ENCODE measurements at regions not wholly inside any gene's neighbourhood (a gene's known extent, or its start where the extent isn't known, plus 50 kb on each side); places are given as distances from the start of the nearest gene placed in this dataset.

GRCh38 chr2:133627741-133628140, 59.5 kb upstream of the NCKAP5 start:
- TF ChIP-seq ATF3 (IDR thresholded peaks at IDR 0.05), result no peak
- TF ChIP-seq ATF3 (CRISPR knock-in tag; conservative IDR thresholded peaks at IDR 0.05), result no peak
- no peak for TF ChIP-seq ZZZ3 (IDR thresholded peaks at IDR 0.05)
- TF ChIP-seq MCM3 (IDR thresholded peaks at IDR 0.05), result no peak
- no peak for TF ChIP-seq BRD4 (IDR thresholded peaks at IDR 0.05)
- TF ChIP-seq HDAC8 (tag; IDR thresholded peaks at IDR 0.05), result no peak
- TF ChIP-seq ZNF197 (CRISPR knock-in tag; IDR thresholded peaks at IDR 0.05; ENCODE audit: low read depth), result no peak
- no peak for TF ChIP-seq BRD9 (IDR thresholded peaks at IDR 0.05; ENCODE audit: low read depth, partially characterized antibody)
- TF ChIP-seq, protein P1, sequence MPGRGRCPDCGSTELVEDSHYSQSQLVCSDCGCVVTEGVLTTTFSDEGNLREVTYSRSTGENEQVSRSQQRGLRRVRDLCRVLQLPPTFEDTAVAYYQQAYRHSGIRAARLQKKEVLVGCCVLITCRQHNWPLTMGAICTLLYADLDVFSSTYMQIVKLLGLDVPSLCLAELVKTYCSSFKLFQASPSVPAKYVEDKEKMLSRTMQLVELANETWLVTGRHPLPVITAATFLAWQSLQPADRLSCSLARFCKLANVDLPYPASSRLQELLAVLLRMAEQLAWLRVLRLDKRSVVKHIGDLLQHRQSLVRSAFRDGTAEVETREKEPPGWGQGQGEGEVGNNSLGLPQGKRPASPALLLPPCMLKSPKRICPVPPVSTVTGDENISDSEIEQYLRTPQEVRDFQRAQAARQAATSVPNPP (IDR thresholded peaks at IDR 0.05; ENCODE audit: borderline replicate concordance, insufficient read depth, insufficient read length), result no peak
- no peak for TF ChIP-seq RBM22 (IDR thresholded peaks at IDR 0.05; ENCODE audit: low read depth, low read length, poor library complexity, severe bottlenecking)
- TF ChIP-seq, protein P2, sequence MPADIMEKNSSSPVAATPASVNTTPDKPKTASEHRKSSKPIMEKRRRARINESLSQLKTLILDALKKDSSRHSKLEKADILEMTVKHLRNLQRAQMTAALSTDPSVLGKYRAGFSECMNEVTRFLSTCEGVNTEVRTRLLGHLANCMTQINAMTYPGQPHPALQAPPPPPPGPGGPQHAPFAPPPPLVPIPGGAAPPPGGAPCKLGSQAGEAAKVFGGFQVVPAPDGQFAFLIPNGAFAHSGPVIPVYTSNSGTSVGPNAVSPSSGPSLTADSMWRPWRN (IDR thresholded peaks at IDR 0.05; ENCODE audit: low read depth), result no peak
- no peak for TF ChIP-seq NR2C1 (IDR thresholded peaks at IDR 0.05)
- no peak for TF ChIP-seq NR2C1 (tag; IDR thresholded peaks at IDR 0.05)
- TF ChIP-seq, protein P3, sequence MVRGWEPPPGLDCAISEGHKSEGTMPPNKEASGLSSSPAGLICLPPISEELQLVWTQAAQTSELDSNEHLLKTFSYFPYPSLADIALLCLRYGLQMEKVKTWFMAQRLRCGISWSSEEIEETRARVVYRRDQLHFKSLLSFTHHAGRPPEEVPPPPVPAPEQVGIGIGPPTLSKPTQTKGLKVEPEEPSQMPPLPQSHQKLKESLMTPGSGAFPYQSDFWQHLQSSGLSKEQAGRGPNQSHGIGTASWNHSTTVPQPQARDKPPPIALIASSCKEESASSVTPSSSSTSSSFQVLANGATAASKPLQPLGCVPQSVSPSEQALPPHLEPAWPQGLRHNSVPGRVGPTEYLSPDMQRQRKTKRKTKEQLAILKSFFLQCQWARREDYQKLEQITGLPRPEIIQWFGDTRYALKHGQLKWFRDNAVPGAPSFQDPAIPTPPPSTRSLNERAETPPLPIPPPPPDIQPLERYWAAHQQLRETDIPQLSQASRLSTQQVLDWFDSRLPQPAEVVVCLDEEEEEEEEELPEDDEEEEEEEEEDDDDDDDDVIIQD (CRISPR knock-in tag; IDR thresholded peaks at IDR 0.05), result no peak
- no peak for TF ChIP-seq FOXM1 (IDR thresholded peaks at IDR 0.05; ENCODE audit: low read depth)
- TF ChIP-seq FOXM1 (CRISPR knock-in tag; IDR thresholded peaks at IDR 0.05; ENCODE audit: low read depth), result no peak
- no peak for TF ChIP-seq ZNF57 (CRISPR knock-in tag; IDR thresholded peaks at IDR 0.05)
- TF ChIP-seq NFATC3 (IDR thresholded peaks at IDR 0.05), result no peak
- no peak for TF ChIP-seq CBX2 (IDR thresholded peaks at IDR 0.05; ENCODE audit: insufficient read depth, low read length, poor library complexity, severe bottlenecking)
- no peak for TF ChIP-seq PTTG1 (tag; IDR thresholded peaks at IDR 0.05; ENCODE audit: low read depth)
- no peak for TF ChIP-seq HNRNPK (IDR thresholded peaks at IDR 0.05; ENCODE audit: low read depth, low read length, poor library complexity, severe bottlenecking)
- CTCF ChIA-PET (ENCODE audit: low intra/inter-chr PET ratio), result no interaction called here

More at GRCh38 chr2:133627741-133628140, 59.5 kb upstream of the NCKAP5 start:
- Histone ChIP-seq H3K4me1 (replicated peaks in 1 of 2; ENCODE audit: control insufficient read depth in 2 of 2, insufficient read depth in 2 of 2, low read length in 2 of 2) (no peaks in the 10 kb centered on the region), H3K9ac (ENCODE audit: insufficient read depth in 1 of 2, low read depth in 2 of 2, low read length in 2 of 2) (no peak overlapping the region), H3K4me2 (ENCODE audit: insufficient read depth, low read length) (no peak overlapping the region), H3K36me3 (ENCODE audit: control insufficient read depth, insufficient read depth, low read length) (no peaks in the 10 kb centered on the region), H3K27ac (ENCODE audit: extremely low read depth, low read depth, low read length) (no peak overlapping the region), H2AFZ (ENCODE audit: low read depth, low read length) (no peak overlapping the region), H3K9me1 (ENCODE audit: control insufficient read depth, insufficient read depth, low read length) (no peaks in the 10 kb centered on the region), H3K9me3 (replicated peaks; ENCODE audit: control insufficient read depth, insufficient read depth, low read depth, low read length) (no peaks in the 10 kb centered on the region), H3K27me3 (ENCODE audit: control insufficient read depth in 2 of 2, insufficient read depth in 2 of 2, low read length in 2 of 2) (no peaks in the 10 kb centered on the region), H3K79me2 (ENCODE audit: control insufficient read depth, insufficient read depth, low read length) (no peaks in the 10 kb centered on the region), H4K20me1 (replicated peaks; ENCODE audit: control insufficient read depth, insufficient read depth, low read length) (no peaks in the 10 kb centered on the region), H3K4me3 (no peak overlapping the region)
- BruUV-seq (replicated peaks), result no TSS peak
- intact Hi-C loops (cut with micrococcal nuclease), result no loop called here
- FAIRE-seq (no peak), ATAC-seq (no peak), DNase-seq (ENCODE audit: extremely low read depth in 1 of 4, low spot score in 3 of 4) (no peak)
- 0% methylated on average over 1 of the region's 1 CpG for WGBS (ENCODE audit: insufficient coverage, low coverage, missing lambda C conversion rate)
- in situ Hi-C loops (cut with MboI), result no loop called here
- POLR2A ChIA-PET, result no interaction called here
